GM12872 (cell line): ENCODE measurements at regions not wholly inside any gene's neighbourhood (a gene's known extent, or its start where the extent isn't known, plus 50 kb on each side); places are given as distances from the start of the nearest gene placed in this dataset.

ENCODE experiments used
- TF ChIP-seq, protein P1 (sequence below): IDR thresholded peaks from 3 replicates; pipeline ENCODE4 v1.5.1; 2011; ENCODE audit warnings: low read depth, mild to moderate bottlenecking, low read length, moderate library complexity; ENCODE audit not compliant: insufficient read depth

DNA sequence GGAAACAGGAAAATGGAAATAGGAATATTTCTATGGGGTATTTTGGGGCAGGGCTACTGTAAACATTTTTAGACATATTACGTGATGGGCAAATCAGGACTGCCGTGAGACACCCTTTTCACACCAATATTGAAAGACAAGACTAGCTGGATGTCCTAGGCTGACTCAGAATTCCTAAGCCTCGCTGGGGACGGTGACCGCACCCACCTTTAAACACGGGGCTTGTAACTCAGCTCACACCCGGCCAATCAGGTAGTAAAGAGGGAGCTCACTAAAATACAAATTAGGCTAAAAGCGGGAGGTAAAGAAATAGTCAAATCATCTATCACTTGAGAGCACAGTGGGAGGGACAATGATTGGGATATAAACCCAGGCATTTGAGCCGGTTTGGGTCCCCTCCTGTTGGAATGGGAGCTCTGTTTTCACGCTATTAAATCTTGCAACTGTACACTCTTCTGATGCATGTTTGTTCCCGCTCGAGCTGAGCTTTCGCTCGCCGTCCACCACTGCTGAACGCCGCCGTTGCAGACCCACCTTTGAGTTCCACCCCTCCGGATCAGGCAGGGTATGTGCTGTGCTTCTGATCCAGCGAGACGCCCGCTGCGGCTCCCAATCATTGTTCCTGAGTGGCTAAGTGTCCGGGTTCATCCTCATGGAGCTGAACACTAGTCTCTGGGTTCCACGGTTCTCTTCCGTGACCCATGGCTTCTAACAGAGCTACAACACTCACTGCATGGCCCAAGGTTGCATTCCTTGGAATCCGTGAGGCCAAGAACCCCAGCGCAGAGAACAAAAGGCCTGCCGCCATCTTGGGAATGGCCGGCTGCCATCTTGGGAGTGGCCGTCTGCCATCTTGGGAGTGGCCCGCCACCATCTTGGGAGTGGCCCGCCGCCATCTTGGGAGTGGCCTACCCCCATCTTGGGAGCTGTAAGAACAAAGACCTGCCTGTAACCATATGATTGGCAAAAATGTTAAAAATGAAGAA is 152.6 kb downstream of the CRLF2 start:
- TF ChIP-seq, protein P1, sequence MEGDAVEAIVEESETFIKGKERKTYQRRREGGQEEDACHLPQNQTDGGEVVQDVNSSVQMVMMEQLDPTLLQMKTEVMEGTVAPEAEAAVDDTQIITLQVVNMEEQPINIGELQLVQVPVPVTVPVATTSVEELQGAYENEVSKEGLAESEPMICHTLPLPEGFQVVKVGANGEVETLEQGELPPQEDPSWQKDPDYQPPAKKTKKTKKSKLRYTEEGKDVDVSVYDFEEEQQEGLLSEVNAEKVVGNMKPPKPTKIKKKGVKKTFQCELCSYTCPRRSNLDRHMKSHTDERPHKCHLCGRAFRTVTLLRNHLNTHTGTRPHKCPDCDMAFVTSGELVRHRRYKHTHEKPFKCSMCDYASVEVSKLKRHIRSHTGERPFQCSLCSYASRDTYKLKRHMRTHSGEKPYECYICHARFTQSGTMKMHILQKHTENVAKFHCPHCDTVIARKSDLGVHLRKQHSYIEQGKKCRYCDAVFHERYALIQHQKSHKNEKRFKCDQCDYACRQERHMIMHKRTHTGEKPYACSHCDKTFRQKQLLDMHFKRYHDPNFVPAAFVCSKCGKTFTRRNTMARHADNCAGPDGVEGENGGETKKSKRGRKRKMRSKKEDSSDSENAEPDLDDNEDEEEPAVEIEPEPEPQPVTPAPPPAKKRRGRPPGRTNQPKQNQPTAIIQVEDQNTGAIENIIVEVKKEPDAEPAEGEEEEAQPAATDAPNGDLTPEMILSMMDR = no peak

DNA sequence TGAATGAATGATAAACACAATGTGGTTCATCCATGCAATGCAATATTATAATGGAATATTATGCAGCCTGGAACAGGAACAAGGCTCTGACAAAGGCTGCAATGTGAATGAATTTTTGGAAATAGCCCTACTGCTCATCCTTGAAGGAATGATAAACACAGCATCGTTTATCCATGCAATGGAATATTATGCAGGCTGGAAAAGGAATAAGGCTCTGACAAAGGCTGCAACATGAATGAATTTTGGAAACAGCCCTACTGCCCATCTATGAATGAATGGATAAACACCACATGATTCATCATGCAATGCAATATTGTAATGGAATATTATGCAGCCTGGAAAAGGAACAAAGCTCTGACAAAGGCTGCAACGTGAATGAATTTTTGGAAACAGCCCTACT is 159.4 kb downstream of the CRLF2 start:
- TF ChIP-seq, protein P1 = no peak

DNA sequence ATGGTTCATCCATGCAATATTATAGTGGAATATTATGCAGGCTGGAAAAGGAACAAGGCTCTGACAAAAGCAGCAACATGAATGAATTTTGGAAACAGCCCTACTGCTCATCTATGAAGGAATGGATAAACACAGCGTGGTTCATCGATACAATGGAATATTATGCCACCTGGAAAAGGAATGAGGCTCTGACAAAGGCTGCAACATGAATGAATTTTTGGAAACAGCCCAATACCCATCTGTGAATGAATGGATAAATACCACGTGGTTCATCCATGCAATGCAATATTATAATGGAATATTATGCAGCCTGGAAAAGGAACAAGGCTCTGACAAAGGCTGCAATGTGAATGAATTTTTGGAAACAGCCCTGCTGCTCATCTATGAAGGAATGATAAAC is 160.4 kb downstream of the CRLF2 start:
- TF ChIP-seq, protein P1 = no peak

GRCh38 chrX:1051421-1051820 is 161.0 kb downstream of the CRLF2 start:
- TF ChIP-seq, protein P1 = no peak

DNA sequence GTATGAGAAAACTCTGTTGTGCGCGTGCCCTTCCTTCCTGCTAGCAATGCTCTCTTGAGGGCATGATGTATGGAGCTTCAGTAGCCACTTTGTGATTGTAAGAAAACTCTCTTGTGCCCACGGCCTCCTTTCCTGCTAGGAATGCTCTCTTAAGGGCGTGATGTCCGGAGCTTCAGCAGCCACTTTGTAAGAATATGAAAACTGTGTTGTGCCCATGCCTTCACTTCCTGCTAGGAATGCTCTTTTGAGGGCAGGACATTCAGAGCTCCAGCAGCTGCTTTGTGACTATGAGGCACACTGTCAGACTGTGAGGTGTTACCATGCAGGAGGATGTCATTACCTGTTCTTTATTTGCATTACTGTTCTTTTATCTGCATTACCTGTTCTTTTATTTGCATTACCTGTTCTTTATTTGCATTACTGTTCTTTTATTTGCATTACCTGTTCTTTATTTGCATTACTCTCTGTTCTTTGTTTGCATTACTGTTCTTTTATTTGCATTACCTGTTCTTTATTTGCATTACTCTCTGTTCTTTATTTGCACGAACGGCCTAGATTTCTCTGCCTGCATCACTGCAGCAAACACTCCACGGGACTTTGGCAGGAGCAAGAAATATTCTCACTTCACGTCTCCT is 166.7 kb downstream of the CRLF2 start:
- TF ChIP-seq, protein P1 = no peak

- TF ChIP-seq, protein P1 = no peak
Measured at GRCh38 chrX:1041091-1041490, 171.4 kb downstream of the CRLF2 start.

GRCh38 chrX:1035206-1035605 is 177.2 kb downstream of the CRLF2 start:
- TF ChIP-seq, protein P1 = no peak
